Thyroid gland (tissue), 4 donors: ENCODE measurements at regions not wholly inside any gene's neighbourhood (a gene's known extent, or its start where the extent isn't known, plus 50 kb on each side); places are given as distances from the start of the nearest gene placed in this dataset.

Experiments
- POLR2A ChIP-seq, 2 donors: fragments of 450-650 bp; IDR thresholded peaks; one replicate each; pipeline ENCODE4 v1.6.1; 2017; ENCODE audit warnings: antibody characterized with exemption in 2 of 2, mild to moderate bottlenecking in 2 of 2, moderate library complexity in 1 of 2
- TF ChIP-seq, protein P1 (sequence below), 6 experiments: fragments of 200-600 bp in 3 of 6; fragments of 450-650 bp in 3 of 6; sonication (generic) in 3 of 6; IDR thresholded peaks; one replicate each; pipeline ENCODE4 v1.5.1; 2016 to 2019; ENCODE audit warnings: antibody characterized with exemption in 6 of 6, mild to moderate bottlenecking in 2 of 6, inconsistent platforms in 1 of 6, moderate library complexity in 1 of 6

DNA sequence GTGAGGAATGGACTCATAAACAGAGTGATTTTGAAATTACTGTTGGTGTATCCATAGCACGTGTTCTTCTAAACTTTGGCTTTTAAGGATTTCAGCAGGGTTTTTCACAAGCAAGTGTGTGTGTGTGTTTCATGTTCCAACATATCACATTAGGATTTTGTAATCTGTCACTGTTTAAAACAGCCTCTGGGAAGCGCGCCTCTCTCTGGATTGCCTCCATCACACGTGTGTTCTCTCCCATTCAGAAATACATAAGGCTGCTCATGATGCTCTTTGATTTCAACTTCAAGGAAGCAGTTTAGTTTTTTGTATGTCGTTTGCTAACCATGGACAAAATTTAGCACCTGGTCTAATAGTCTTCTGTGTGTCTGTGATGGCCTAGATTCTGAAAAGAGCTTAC lies 370.4 kb downstream of the MTX2 start:
- no peak for TF ChIP-seq POLR2A (IDR thresholded peaks at IDR 0.05)
- TF ChIP-seq, protein P1, sequence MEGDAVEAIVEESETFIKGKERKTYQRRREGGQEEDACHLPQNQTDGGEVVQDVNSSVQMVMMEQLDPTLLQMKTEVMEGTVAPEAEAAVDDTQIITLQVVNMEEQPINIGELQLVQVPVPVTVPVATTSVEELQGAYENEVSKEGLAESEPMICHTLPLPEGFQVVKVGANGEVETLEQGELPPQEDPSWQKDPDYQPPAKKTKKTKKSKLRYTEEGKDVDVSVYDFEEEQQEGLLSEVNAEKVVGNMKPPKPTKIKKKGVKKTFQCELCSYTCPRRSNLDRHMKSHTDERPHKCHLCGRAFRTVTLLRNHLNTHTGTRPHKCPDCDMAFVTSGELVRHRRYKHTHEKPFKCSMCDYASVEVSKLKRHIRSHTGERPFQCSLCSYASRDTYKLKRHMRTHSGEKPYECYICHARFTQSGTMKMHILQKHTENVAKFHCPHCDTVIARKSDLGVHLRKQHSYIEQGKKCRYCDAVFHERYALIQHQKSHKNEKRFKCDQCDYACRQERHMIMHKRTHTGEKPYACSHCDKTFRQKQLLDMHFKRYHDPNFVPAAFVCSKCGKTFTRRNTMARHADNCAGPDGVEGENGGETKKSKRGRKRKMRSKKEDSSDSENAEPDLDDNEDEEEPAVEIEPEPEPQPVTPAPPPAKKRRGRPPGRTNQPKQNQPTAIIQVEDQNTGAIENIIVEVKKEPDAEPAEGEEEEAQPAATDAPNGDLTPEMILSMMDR (IDR thresholded peaks at IDR 0.05): no peak
